ENCODE measurements at regions not wholly inside any gene's neighbourhood (a gene's known extent, or its start where the extent isn't known, plus 50 kb on each side); places are given as distances from the start of the nearest gene placed in this dataset.
"Not testable (repeated sequence)": the region's sequence is repeated elsewhere in the genome, so short reads cannot be mapped to it uniquely, and the experiment has no call there.

DNA sequence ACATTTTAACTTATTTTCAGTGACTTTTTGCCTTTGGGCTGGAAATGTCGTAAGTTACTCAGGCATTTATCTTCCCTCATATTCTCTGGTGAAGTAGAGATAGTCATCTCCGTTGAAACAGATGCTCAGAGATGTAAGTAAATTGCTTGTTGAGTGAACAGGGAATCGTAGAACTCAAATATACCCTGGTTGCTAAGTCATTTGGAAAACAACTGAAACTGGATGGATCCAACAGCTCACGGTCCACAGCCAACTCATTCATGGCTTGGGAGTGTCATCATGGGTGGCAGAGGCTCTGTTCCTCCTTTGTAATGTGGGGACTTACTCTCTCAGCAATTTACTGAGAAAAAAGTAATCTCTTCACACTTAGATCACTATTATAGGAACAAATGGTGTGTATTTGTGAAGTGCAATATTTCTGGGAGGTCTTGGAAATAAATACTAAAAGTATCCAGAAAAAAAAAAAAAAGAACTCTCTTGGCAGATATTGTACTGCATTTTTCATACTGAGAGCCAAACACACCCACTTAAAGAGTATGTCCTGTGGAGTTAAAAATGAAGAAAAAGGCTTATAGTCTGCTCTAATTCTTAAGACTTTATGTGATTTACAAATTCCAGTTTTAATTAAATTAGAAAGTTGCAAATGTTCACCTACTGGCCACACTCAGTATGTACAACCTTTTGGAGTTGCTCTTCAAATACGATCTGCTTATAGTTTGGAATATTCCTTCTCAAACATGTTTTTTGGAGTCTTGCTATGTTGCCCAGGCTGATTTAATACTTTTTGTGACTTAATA lies 107.4 kb downstream of the LEPR start:
- no peak for DNase-seq

DNA sequence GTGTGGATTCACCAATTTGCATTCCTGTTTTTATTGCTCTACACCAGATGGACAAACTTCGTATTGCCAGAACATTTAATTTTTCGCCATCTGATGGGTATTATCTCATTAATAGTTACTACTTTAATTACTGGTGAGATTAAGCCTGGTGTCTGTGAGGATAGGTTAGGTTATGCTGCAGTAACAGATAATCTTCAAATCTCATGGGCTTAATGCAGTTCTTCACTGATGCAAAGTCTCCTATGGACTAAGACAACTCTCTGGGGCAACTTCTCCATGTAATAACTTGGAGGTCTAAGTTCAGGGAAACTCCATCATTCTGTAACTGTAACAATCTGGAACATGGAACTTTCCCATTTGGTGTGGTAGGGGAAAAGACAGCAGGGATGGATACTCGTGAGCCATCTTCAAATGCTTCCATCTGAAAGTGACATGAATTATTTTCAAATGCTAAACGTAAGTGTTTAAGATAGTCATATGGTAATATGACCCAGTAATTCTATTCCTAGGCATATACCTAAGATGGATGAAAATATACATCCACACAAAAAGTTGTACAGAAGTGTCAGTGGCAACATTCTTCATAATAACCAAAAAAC lies 111.6 kb downstream of the LEPR start:
- DNase-seq = no peak

- no peak for DNase-seq
Observed at GRCh38 chr1:65535981-65536380, 115.5 kb downstream of the LEPR start.

- DNase-seq = no peak
Observed at GRCh38 chr1:65538086-65538485, 117.6 kb downstream of the LEPR start.

DNA sequence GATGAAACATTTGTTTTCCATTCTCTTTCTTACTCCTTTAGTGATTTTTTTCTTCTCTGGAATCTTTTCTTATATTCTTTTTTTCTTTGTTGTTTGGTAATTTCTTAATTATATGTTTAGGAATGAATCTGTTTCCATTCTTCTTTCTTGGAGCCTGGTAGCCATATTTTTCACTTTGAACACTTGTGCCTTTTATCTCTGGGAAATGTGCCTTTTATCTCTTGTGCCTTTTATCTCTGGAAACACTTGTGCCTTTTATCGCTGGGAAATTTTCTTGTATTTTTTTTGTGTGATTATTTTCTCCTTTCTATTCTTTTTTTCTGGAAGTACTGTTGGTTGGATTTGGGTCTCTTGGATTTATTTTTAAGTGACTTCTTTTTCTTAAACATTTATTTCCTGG lies 118.2 kb downstream of the LEPR start:
- no peak for DNase-seq

DNA sequence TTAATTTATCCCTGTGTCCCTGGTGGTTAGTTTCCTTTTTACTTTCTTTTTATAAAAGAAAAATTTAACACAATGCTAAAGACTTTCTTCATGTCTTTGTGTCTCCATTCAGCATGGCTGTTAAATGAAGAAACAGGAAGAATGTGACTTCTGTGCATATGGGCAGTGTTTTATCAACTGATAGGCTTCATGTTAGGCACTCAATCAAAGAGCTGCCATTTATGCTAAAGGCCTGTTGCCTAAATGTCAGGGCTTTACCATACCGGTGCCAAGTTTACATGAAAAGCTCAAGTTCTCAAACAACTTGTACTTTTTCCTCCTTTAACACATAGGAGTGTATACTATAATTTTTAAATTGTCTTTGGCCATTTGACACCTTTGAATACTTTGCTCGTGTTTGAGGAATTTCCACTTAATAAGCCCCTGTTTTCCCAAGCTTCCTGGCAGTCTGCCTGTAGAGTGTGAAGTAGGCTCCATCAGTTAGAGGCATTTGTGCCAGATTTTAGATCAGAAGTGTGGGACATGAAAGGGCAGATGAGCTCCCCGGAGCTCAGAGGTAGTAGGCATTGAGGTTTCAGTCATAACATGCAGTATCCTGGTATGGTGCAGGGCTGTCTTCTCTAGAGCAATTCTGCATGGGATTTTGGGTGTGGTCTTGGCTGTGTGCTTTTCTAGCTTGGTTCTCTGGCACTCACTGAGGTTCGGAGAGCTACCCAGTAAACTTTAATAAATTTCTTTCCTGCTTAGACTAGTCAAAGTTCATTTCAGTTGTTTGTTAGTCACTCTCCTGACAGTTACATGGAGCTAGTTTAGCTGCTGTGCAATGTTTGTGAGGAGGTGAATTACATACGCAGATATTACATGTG lies 119.0 kb downstream of the LEPR start:
- DNase-seq = no peak

- no peak for DNase-seq
Observed at GRCh38 chr1:65541161-65541560, 120.7 kb downstream of the LEPR start.

- no peak for DNase-seq
Observed at GRCh38 chr1:65541865-65542264, 121.4 kb downstream of the LEPR start.

DNA sequence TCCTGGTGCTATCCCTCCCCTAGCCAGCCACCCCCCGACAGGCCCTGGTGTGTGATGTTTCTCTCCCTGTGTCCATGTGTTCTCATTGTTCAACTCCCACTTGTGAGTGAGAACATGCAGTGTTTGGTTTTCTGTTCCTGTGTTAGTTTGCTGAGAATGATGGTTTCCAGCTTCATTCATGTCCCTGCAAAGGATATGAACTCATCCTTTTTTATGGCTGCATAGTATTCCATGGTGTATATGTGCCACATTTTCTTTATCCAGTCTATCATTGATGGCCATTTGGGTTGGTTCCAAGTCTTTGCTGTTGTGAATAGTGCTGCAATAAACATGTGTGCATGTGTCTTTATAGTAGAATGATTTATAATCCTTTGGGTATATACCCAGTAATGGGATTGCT lies 122.1 kb downstream of the LEPR start:
- DNase-seq = not testable (repeated sequence)

- not testable (repeated sequence) for DNase-seq
Observed at GRCh38 chr1:65550306-65551010, 130.0 kb downstream of the LEPR start.

- DNase-seq = not testable (repeated sequence)
Observed at GRCh38 chr1:65552484-65552883, 132.0 kb downstream of the LEPR start.

GRCh38 chr1:65554086-65554764 lies 133.8 kb downstream of the LEPR start:
- DNase-seq = not testable (repeated sequence)

- DNase-seq = no peak
Observed at GRCh38 chr1:65554829-65555228, 134.4 kb downstream of the LEPR start.

DNA sequence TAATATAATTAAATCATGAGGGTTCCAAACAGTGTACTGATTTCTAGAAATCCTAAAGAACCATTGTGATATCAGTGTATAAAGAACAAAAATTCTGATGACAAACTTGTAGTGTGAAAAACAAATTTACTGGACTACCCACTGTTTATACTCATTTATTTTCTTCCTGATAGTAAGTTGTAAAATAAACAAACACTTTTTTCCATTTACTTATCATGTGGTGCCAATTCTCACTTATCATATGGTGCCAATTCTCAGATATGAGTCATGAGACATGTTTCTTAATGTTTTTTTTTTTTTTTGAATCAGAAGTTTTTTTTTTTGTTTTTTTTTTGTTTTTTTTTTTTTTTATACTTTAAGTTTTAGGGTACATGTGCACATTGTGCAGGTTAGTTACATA lies 137.7 kb downstream of the LEPR start:
- DNase-seq = no peak

- DNase-seq = no peak
Observed at GRCh38 chr1:65564493-65564892, 144.0 kb downstream of the LEPR start.

DNA sequence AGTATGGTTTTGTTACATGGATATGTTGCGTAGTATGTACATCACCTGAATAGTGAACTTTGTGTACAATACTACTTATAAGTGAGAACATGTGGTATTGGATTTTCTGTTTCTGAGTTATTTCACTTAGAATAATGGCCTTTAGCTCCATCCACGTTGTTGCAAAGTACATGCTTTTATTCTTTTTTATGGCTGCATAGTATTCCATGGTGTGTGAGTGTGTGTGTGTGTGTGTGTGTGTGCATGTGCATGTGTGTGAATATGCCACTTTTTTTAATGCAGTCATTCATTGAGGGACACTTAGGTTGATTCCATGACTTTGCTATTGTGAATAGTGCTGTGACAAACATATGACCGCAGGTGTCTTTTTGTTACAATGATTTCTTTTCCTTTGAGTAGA lies 147.8 kb downstream of the LEPR start:
- DNase-seq = no peak

DNA sequence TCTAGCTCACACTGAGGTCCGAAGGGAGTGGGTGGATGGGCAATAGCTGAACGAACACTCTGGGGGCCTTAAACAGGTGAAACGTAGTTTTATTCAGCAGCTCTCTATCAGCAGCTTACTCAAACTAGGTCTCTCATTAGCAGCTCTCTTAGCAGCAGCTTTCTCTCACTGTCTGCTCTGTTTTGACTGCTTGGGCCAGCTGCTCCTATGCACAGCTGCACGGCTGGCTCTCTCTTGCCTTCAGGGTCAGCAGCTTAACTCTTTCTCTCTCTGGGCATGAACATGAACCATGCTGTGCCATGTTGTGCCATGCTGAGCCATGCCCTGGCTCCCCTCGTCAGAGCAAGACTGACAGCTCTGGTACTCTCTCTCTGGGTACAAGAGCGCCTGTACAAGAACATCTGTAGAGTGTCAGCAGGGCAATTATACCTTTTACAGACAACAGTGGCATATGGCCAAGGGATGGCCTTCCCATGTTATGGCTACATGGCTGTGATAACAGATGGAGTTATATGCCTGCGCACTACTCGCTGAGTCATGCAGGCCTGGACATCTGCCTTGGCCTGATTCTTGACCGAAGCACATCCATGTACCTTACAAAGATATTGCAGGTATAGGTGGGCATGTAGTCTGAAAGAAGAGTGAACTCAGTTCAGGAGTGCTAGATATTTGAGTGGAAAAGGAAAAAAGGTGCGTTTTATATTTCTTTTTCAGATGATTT lies 152.4 kb downstream of the LEPR start:
- DNase-seq = no peak

GRCh38 chr1:65577278-65577677 lies 156.8 kb downstream of the LEPR start:
- no peak for DNase-seq

GRCh38 chr1:65577982-65578381 lies 157.5 kb downstream of the LEPR start:
- DNase-seq = not testable (repeated sequence)

DNA sequence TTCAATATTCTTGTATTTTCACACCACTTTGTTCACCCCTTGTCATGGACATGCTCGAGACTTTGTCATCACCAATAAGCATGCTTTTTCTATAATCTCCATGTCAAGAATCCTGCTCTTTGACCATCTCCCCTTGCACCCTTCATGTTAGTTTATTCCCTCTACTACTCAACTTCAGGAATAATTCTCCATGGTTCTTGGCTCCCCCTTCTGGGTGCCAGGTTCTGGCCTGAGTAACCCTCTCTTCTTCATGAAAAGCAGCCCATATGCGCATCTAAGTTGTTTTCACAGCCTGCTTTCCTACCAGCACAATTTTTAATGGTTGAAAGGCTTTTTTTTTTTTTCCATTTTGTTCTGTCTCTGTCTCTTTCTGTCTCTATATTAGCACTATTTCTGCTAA lies 160.7 kb downstream of the LEPR start:
- no peak for DNase-seq

DNA sequence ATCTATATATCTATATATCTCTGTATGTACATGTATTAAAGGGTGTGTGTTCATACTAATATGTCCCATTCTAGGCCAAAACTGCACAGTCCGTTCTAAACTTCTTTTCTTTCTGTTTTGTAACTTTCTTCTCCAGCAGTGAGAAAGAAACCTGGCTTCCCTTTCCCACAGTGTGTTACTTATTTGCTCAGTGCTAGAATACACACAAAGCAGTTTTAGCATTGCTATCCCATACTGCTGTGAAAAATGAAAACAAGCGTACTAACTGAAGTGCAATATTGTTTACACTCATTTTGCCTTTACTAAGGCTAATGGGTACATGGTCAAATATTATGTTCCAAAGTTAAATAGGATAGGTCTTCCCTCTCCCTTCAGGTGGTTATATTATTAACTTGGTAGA lies 163.9 kb downstream of the LEPR start:
- no peak for DNase-seq

DNA sequence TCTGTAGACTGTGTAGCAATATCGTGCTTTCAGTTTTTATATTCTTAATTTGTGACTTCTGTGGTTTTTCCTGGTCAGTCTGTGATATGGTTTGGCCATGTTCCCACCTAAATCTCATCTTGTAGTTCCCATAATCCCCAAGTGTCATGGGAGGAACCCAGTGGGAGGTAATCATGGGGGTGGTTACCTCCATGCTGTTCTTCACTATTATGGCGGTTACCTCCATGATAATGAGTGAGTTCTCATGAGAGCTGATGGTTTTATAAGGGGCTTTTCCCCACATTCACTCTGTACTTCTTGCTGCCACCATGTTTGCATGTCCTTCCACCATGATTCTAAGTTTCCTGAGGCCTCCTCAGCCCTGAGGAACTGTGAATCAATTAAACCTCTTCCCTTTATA lies 169.8 kb downstream of the LEPR start:
- no peak for DNase-seq
